ENCODE measurements at regions not wholly inside any gene's neighbourhood (a gene's known extent, or its start where the extent isn't known, plus 50 kb on each side); places are given as distances from the start of the nearest gene placed in this dataset.
A peak's percentile ranks its signal among the peaks of the same experiment; 100 is the strongest.

GRCh38 chr12:13374793-13375192, 178.3 kb downstream of the EMP1 start:
- no peak for DNase-seq

- no peak for DNase-seq
Observed at GRCh38 chr12:13373803-13374202, 177.3 kb downstream of the EMP1 start.

GRCh38 chr12:13373131-13373530, 176.6 kb downstream of the EMP1 start:
- no peak for DNase-seq

- no peak for DNase-seq
Observed at GRCh38 chr12:13372386-13372785, 175.9 kb downstream of the EMP1 start.

GRCh38 chr12:13371797-13372196, 175.3 kb downstream of the EMP1 start:
- no peak for DNase-seq

- DNase-seq = no peak
Observed at GRCh38 chr12:13371367-13371766, 174.8 kb downstream of the EMP1 start.

- DNase-seq = no peak
Observed at GRCh38 chr12:13369474-13370056, 173.0 kb downstream of the EMP1 start.

- DNase-seq = no peak
Observed at GRCh38 chr12:13368971-13369370, 172.4 kb downstream of the EMP1 start.

GRCh38 chr12:13368431-13368830, 171.9 kb downstream of the EMP1 start:
- no peak for DNase-seq

- DNase-seq = no peak
Observed at GRCh38 chr12:13367973-13368372, 171.4 kb downstream of the EMP1 start.

GRCh38 chr12:13365748-13366366, 169.3 kb downstream of the EMP1 start:
- no peak for DNase-seq

- DNase-seq = peak; percentile 32
Observed at GRCh38 chr12:13362260-13362841, 165.8 kb downstream of the EMP1 start.

GRCh38 chr12:13359636-13360035, 163.1 kb downstream of the EMP1 start:
- no peak for DNase-seq

GRCh38 chr12:13358391-13358905, 161.9 kb downstream of the EMP1 start:
- no peak for DNase-seq

GRCh38 chr12:13350946-13351345, 154.4 kb downstream of the EMP1 start:
- DNase-seq = no peak

GRCh38 chr12:13350381-13350780, 153.9 kb downstream of the EMP1 start:
- DNase-seq = no peak

- no peak for DNase-seq
Observed at GRCh38 chr12:13348464-13348863, 151.9 kb downstream of the EMP1 start.

- DNase-seq = no peak
Observed at GRCh38 chr12:13347241-13348043, 150.9 kb downstream of the EMP1 start.

GRCh38 chr12:13345722-13346121, 149.2 kb downstream of the EMP1 start:
- DNase-seq = no peak

- DNase-seq = no peak
Observed at GRCh38 chr12:13343375-13343774, 146.8 kb downstream of the EMP1 start.

- DNase-seq = no peak
Observed at GRCh38 chr12:13342971-13343370, 146.4 kb downstream of the EMP1 start.

GRCh38 chr12:13340149-13340548, 143.6 kb downstream of the EMP1 start:
- no peak for DNase-seq

GRCh38 chr12:13339538-13339937, 143.0 kb downstream of the EMP1 start:
- no peak for DNase-seq

GRCh38 chr12:13339091-13339490, 142.6 kb downstream of the EMP1 start:
- no peak for DNase-seq
